GM21423 (cell line): ENCODE measurements at regions not wholly inside any gene's neighbourhood (a gene's known extent, or its start where the extent isn't known, plus 50 kb on each side); places are given as distances from the start of the nearest gene placed in this dataset.

Source experiments
- ATAC-seq: cut with Tn5 transposase; IDR thresholded peaks from one replicate; pipeline ENCODE4 v1.9.1; 2021; ENCODE audit warnings: mild to moderate bottlenecking, moderate library complexity; ENCODE audit not compliant: unreplicated experiment

GRCh38 chr2:120599656-120600055 is 136.0 kb upstream of the GLI2 start:
- no peak for ATAC-seq

GRCh38 chr2:120600335-120600734 is 135.3 kb upstream of the GLI2 start:
- no peak for ATAC-seq

GRCh38 chr2:120600786-120601185 is 134.9 kb upstream of the GLI2 start:
- no peak for ATAC-seq

GRCh38 chr2:120601566-120601965 is 134.1 kb upstream of the GLI2 start:
- no peak for ATAC-seq

- ATAC-seq = no peak
Observed at GRCh38 chr2:120602251-120602650, 133.4 kb upstream of the GLI2 start.

- no peak for ATAC-seq
Observed at GRCh38 chr2:120604767-120605166, 130.9 kb upstream of the GLI2 start.

- ATAC-seq = no peak
Observed at GRCh38 chr2:120605231-120605935, 130.3 kb upstream of the GLI2 start.

GRCh38 chr2:120606280-120606679 is 129.4 kb upstream of the GLI2 start:
- no peak for ATAC-seq

- no peak for ATAC-seq
Observed at GRCh38 chr2:120606931-120607330, 128.7 kb upstream of the GLI2 start.

- no peak for ATAC-seq
Observed at GRCh38 chr2:120607506-120607905, 128.2 kb upstream of the GLI2 start.

GRCh38 chr2:120607996-120608395 is 127.7 kb upstream of the GLI2 start:
- ATAC-seq = no peak

GRCh38 chr2:120609826-120610395 is 125.8 kb upstream of the GLI2 start:
- no peak for ATAC-seq

GRCh38 chr2:120611016-120611415 is 124.7 kb upstream of the GLI2 start:
- no peak for ATAC-seq

- no peak for ATAC-seq
Observed at GRCh38 chr2:120611961-120612360, 123.7 kb upstream of the GLI2 start.

- no peak for ATAC-seq
Observed at GRCh38 chr2:120612471-120612870, 123.2 kb upstream of the GLI2 start.

- no peak for ATAC-seq
Observed at GRCh38 chr2:120612931-120613330, 122.7 kb upstream of the GLI2 start.

GRCh38 chr2:120613742-120614571 is 121.7 kb upstream of the GLI2 start:
- no peak for ATAC-seq

- no peak for ATAC-seq
Observed at GRCh38 chr2:120614901-120615300, 120.8 kb upstream of the GLI2 start.

- no peak for ATAC-seq
Observed at GRCh38 chr2:120616261-120616660, 119.4 kb upstream of the GLI2 start.

GRCh38 chr2:120617055-120617454 is 118.6 kb upstream of the GLI2 start:
- no peak for ATAC-seq

- no peak for ATAC-seq
Observed at GRCh38 chr2:120618830-120619229, 116.8 kb upstream of the GLI2 start.

- no peak for ATAC-seq
Observed at GRCh38 chr2:120619579-120619978, 116.1 kb upstream of the GLI2 start.
